ENCODE measurements at regions not wholly inside any gene's neighbourhood (a gene's known extent, or its start where the extent isn't known, plus 50 kb on each side); places are given as distances from the start of the nearest gene placed in this dataset.
"Not testable (repeated sequence)": the region's sequence is repeated elsewhere in the genome, so short reads cannot be mapped to it uniquely, and the experiment has no call there.

- Histone ChIP-seq H3K27me3 (ENCODE audit: control insufficient read depth, insufficient read depth, low read length) (no peaks in the 10 kb centered on the region), H3K36me3 (ENCODE audit: control insufficient read depth in 2 of 3, insufficient read depth in 3 of 3, low read length in 3 of 3) (no peaks in the 10 kb centered on the region), H3K4me1 (ENCODE audit: control insufficient read depth in 2 of 3, insufficient read depth in 2 of 3, low read depth in 1 of 3, low read length in 3 of 3) (no peaks in the 10 kb centered on the region), H3K9ac (ENCODE audit: low read length in 3 of 3) (no peak overlapping the region), H3K9me3 (ENCODE audit: control insufficient read depth in 2 of 3, insufficient read depth in 1 of 3, low read length in 3 of 3) (no peaks in the 10 kb centered on the region), H3K27ac (ENCODE audit: low read depth in 2 of 2, low read length in 2 of 2) (no peak overlapping the region), H3K4me3 (ENCODE audit: low read length in 3 of 3) (no peak overlapping the region)
- FAIRE-seq (no peak), DNase-seq (no peak)
- TF ChIP-seq CTCF (IDR thresholded peaks at IDR 0.05; ENCODE audit: borderline replicate concordance, extremely low read depth, insufficient read depth), result no peak
- intact Hi-C loops (cut with DNase I), result no loop called here
Observed at GRCh38 chr6:137640086-137640485, 145.9 kb upstream of the OLIG3 start.

GRCh38 chr6:137641474-137642077 is 147.4 kb upstream of the OLIG3 start:
- intact Hi-C loops (cut with DNase I), result no loop called here
- FAIRE-seq (peak; percentile 89), DNase-seq (peak; percentile 52 to 91 (median 74))
- Histone ChIP-seq H3K36me3 (ENCODE audit: control insufficient read depth in 2 of 3, insufficient read depth in 3 of 3, low read length in 3 of 3) (no peaks in the 10 kb centered on the region), H3K9ac (ENCODE audit: low read length in 3 of 3) (no peak overlapping the region), H3K9me3 (ENCODE audit: control insufficient read depth in 2 of 3, insufficient read depth in 1 of 3, low read length in 3 of 3) (no peaks in the 10 kb centered on the region), H3K4me3 (ENCODE audit: low read length in 3 of 3) (no peak overlapping the region), H3K27ac (ENCODE audit: low read depth in 2 of 2, low read length in 2 of 2) (no peak overlapping the region), H3K4me1 (ENCODE audit: control insufficient read depth in 2 of 3, insufficient read depth in 2 of 3, low read depth in 1 of 3, low read length in 3 of 3) (no peaks in the 10 kb centered on the region), H3K27me3 (ENCODE audit: control insufficient read depth, insufficient read depth, low read length) (no peaks in the 10 kb centered on the region)
- peak; percentile 73 for TF ChIP-seq CTCF (IDR thresholded peaks at IDR 0.05; ENCODE audit: borderline replicate concordance, extremely low read depth, insufficient read depth)

GRCh38 chr6:137643210-137643609 is 149.0 kb upstream of the OLIG3 start:
- H3K4me1 ChIP-seq (ENCODE audit: control insufficient read depth in 2 of 3, insufficient read depth in 2 of 3, low read depth in 1 of 3, low read length in 3 of 3); H3K9me3 ChIP-seq (ENCODE audit: control insufficient read depth in 2 of 3, insufficient read depth in 1 of 3, low read length in 3 of 3); DNase-seq; H3K9ac ChIP-seq (ENCODE audit: low read length in 3 of 3); H3K36me3 ChIP-seq (ENCODE audit: control insufficient read depth in 2 of 3, insufficient read depth in 3 of 3, low read length in 3 of 3); H3K4me3 ChIP-seq (ENCODE audit: low read length in 3 of 3); intact Hi-C loops (cut with DNase I); FAIRE-seq; H3K27me3 ChIP-seq (ENCODE audit: control insufficient read depth, insufficient read depth, low read length); H3K27ac ChIP-seq (ENCODE audit: low read depth in 2 of 2, low read length in 2 of 2): not testable (repeated sequence)

GRCh38 chr6:137643644-137644043 is 149.4 kb upstream of the OLIG3 start:
- H3K27ac ChIP-seq (ENCODE audit: low read depth in 2 of 2, low read length in 2 of 2); FAIRE-seq; H3K9ac ChIP-seq (ENCODE audit: low read length in 3 of 3); H3K27me3 ChIP-seq (ENCODE audit: control insufficient read depth, insufficient read depth, low read length); DNase-seq; H3K4me1 ChIP-seq (ENCODE audit: control insufficient read depth in 2 of 3, insufficient read depth in 2 of 3, low read depth in 1 of 3, low read length in 3 of 3); H3K9me3 ChIP-seq (ENCODE audit: control insufficient read depth in 2 of 3, insufficient read depth in 1 of 3, low read length in 3 of 3); intact Hi-C loops (cut with DNase I); H3K4me3 ChIP-seq (ENCODE audit: low read length in 3 of 3); H3K36me3 ChIP-seq (ENCODE audit: control insufficient read depth in 2 of 3, insufficient read depth in 3 of 3, low read length in 3 of 3): not testable (repeated sequence)
